ENCODE measurements at regions not wholly inside any gene's neighbourhood (a gene's known extent, or its start where the extent isn't known, plus 50 kb on each side); places are given as distances from the start of the nearest gene placed in this dataset.

DNA sequence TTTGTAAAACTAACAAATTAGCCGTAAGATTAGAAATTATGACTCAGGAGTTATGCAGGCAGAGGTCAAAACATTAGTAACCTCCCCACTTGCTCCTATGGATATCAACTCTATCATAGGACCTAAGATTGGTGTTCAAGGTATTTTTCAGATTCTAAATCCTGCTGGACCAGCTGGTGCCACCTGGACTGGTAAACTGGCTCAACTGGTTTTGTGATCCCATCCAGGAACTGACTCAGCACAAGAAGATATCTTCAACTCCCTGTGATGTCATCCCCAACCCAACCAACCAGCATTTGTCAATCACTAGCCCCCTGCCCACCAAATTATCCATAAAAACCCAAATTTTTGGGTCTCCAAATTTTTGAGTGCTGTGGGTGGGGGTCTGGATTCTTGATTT, 98.1 kb upstream of the OR4E1 start (continued):
- no peak for TF ChIP-seq NR2F6 (IDR thresholded peaks at IDR 0.05)
- TF ChIP-seq NR2F6 (CRISPR knock-in tag; IDR thresholded peaks at IDR 0.05) = no peak
- TF ChIP-seq ZSCAN20 (CRISPR knock-in tag; IDR thresholded peaks at IDR 0.05; ENCODE audit: borderline replicate concordance) = no peak
- no peak for TF ChIP-seq ATF1 (CRISPR knock-in tag; IDR thresholded peaks at IDR 0.05)
- TF ChIP-seq HDAC2 (CRISPR knock-in tag; IDR thresholded peaks at IDR 0.05) = no peak
- TF ChIP-seq, protein P1, sequence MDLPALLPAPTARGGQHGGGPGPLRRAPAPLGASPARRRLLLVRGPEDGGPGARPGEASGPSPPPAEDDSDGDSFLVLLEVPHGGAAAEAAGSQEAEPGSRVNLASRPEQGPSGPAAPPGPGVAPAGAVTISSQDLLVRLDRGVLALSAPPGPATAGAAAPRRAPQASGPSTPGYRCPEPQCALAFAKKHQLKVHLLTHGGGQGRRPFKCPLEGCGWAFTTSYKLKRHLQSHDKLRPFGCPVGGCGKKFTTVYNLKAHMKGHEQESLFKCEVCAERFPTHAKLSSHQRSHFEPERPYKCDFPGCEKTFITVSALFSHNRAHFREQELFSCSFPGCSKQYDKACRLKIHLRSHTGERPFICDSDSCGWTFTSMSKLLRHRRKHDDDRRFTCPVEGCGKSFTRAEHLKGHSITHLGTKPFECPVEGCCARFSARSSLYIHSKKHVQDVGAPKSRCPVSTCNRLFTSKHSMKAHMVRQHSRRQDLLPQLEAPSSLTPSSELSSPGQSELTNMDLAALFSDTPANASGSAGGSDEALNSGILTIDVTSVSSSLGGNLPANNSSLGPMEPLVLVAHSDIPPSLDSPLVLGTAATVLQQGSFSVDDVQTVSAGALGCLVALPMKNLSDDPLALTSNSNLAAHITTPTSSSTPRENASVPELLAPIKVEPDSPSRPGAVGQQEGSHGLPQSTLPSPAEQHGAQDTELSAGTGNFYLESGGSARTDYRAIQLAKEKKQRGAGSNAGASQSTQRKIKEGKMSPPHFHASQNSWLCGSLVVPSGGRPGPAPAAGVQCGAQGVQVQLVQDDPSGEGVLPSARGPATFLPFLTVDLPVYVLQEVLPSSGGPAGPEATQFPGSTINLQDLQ (CRISPR knock-in tag; IDR thresholded peaks at IDR 0.05) = no peak
- no peak for TF ChIP-seq ZNF547 (CRISPR knock-in tag; IDR thresholded peaks at IDR 0.05)
- TF ChIP-seq, protein P2, sequence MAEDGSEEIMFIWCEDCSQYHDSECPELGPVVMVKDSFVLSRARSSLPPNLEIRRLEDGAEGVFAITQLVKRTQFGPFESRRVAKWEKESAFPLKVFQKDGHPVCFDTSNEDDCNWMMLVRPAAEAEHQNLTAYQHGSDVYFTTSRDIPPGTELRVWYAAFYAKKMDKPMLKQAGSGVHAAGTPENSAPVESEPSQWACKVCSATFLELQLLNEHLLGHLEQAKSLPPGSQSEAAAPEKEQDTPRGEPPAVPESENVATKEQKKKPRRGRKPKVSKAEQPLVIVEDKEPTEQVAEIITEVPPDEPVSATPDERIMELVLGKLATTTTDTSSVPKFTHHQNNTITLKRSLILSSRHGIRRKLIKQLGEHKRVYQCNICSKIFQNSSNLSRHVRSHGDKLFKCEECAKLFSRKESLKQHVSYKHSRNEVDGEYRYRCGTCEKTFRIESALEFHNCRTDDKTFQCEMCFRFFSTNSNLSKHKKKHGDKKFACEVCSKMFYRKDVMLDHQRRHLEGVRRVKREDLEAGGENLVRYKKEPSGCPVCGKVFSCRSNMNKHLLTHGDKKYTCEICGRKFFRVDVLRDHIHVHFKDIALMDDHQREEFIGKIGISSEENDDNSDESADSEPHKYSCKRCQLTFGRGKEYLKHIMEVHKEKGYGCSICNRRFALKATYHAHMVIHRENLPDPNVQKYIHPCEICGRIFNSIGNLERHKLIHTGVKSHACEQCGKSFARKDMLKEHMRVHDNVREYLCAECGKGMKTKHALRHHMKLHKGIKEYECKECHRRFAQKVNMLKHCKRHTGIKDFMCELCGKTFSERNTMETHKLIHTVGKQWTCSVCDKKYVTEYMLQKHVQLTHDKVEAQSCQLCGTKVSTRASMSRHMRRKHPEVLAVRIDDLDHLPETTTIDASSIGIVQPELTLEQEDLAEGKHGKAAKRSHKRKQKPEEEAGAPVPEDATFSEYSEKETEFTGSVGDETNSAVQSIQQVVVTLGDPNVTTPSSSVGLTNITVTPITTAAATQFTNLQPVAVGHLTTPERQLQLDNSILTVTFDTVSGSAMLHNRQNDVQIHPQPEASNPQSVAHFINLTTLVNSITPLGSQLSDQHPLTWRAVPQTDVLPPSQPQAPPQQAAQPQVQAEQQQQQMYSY (CRISPR knock-in tag; IDR thresholded peaks at IDR 0.05) = no peak
- no peak for TF ChIP-seq NR1H2 (CRISPR knock-in tag; IDR thresholded peaks at IDR 0.05; ENCODE audit: borderline replicate concordance, low read depth)

All from HepG2 (cell line).